GM12801 (cell line): ENCODE measurements at regions not wholly inside any gene's neighbourhood (a gene's known extent, or its start where the extent isn't known, plus 50 kb on each side); places are given as distances from the start of the nearest gene placed in this dataset.
A peak's percentile ranks its signal among the peaks of the same experiment; 100 is the strongest.

ENCODE experiments used
- TF ChIP-seq, protein P1 (sequence below): IDR thresholded peaks from one replicate; pipeline ENCODE4 v1.5.1; 2011; ENCODE audit warnings: control low read depth; ENCODE audit not compliant: insufficient read length; ENCODE audit errors: extremely low read depth

DNA sequence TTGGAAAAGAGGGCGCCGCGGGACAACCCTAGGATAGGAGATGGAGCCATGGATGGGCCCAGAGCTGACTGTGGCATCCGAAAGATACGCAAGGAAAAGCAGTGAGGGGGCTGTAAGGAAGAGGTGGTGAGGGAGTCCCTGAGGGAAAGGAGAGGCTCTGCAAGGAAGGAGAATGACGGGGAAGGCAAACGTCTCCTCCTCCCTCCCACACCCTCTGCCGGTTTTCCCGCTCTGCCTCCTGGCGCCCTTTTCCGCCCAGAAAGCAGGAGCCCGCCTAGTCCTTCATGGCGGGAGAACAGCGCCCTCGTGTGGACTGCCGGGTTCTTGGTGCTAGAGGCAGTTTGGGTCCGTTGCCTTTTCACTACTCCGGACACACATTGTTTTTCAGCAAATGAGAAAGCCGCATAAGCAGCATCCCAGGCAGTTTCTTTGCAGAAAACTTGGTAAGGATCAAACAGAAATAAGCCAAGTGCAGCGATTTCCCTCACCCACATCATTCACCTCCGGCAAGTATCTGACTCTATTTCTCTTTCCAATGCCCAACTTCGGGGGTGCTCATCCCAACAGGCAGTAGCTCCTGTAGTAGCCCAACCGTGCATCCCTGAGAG, 200.4 kb downstream of the INO80D start:
- TF ChIP-seq, protein P1, sequence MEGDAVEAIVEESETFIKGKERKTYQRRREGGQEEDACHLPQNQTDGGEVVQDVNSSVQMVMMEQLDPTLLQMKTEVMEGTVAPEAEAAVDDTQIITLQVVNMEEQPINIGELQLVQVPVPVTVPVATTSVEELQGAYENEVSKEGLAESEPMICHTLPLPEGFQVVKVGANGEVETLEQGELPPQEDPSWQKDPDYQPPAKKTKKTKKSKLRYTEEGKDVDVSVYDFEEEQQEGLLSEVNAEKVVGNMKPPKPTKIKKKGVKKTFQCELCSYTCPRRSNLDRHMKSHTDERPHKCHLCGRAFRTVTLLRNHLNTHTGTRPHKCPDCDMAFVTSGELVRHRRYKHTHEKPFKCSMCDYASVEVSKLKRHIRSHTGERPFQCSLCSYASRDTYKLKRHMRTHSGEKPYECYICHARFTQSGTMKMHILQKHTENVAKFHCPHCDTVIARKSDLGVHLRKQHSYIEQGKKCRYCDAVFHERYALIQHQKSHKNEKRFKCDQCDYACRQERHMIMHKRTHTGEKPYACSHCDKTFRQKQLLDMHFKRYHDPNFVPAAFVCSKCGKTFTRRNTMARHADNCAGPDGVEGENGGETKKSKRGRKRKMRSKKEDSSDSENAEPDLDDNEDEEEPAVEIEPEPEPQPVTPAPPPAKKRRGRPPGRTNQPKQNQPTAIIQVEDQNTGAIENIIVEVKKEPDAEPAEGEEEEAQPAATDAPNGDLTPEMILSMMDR: peak; percentile 32

DNA sequence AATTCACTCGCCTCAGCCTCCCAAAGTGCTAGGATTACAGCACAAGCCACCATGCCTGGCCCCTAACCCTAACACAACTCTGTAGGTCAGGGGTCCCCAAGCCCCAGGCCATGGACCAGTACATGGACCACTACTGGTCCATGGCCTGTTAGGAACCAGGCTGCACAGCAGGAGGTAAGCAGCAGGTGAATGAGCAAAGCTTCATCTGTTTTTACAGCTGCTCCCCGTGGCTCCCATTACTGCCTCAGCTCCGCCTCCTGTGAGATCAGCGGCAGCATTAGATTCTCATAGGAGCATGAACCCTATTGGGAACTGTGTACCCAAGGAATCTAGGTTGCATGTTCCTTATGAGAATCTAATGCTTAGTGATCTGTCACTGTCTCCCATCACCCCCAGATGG, 201.7 kb downstream of the NRP2 start:
- TF ChIP-seq, protein P1: no peak

DNA sequence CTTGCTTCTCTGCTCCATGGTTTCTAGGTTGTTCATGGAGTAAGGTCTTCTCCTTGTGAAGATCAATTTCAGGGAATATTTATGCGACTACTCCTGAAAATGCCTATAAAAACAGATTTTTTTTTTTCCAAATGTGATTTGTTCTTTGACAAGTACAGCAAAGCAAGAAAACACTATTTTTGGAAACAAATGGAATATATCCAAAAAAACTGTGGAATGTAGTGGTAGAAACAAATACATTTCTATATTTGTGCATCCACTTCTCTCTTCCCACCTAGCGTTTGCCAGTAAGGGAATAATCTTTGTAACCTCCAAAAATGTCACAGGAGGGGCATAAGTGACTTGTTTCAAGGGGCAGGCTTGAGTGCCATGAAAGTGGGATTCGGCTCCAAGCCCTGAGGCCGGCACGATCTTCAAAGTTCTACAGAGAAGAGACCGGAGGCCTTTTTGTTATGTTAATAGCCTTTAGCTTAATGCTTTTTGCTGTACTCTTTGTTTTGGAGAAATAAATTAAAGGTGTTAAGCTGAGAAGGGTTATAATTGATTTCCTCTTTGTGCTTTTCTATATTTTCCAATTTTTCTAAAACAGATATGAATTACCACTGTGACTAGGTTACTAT, 200.6 kb downstream of the NRP2 start:
- TF ChIP-seq, protein P1: no peak

DNA sequence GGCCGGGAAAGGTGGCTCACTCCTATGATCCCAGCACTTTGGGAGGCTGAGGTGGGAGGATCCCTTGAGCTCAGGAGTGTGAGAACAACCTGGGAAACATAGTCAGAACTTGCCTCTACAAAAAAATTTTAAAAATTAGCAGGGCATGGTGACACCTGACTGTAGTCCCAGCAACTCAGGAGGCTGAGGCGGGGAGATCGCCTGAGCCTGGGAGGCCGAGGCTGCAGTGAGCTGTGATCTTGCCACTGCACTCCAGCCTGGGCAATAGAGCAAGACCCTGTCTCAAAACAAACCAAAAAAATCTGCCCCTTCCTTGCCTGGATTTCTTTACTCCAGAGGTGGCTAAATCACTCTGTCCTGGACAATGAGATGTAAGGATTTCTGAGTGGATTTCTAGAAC, 197.7 kb downstream of the NRP2 start:
- TF ChIP-seq, protein P1: no peak

DNA sequence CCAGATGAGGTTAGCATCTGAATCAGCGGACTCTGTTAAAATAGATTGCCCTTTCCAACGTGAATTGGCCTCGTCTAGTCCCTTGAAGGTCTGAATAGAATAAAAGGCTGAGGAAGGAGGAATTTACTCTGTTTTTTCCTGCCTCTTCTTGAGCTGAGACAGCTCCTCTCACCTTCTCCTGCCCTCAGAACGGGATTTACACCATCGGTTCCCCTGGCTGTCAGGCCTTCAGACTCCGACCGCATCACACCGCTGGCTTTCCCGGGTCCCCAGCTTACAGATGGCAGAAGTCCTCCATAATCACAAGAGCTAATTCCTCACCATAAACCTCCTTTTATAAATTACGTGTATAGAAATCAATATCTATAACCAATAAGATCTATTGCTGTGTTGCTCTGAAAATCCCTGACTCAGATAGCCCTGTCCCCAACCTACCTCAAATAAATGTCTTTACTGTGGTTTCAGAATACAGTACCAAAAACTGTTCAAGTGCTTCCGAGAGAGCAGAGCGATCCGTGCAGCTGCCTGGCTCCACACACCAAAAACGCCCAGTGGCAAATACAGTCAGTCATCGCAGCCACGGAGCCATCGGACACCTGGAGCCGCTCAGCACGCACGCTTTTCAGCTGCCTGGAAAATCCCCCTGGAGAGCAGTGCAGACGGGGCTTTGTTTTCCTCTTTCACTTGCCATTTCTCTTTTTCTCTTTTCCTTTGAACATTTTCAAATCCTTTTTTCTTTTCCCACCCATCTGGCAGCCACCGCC, 196.9 kb downstream of the NRP2 start:
- TF ChIP-seq, protein P1: no peak

DNA sequence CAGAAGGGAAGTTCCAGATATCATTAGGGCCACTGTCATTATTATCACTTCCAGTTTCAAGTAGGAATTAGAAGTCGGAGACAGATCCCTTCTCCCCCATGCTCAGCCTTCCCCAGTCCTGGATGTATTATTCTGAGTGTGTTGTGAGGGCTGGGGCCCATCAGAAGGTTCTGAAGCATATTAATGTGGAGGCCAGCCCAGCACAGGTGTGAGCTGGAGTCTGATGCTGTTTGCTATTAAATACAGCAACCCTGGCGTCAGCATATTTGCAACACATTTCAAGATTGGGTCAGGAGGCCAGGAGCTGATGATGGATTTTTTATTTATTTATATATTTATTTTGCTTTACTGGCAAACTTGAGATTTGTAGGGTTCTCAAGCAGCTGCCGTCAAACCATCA, 195.2 kb downstream of the NRP2 start:
- TF ChIP-seq, protein P1: no peak

DNA sequence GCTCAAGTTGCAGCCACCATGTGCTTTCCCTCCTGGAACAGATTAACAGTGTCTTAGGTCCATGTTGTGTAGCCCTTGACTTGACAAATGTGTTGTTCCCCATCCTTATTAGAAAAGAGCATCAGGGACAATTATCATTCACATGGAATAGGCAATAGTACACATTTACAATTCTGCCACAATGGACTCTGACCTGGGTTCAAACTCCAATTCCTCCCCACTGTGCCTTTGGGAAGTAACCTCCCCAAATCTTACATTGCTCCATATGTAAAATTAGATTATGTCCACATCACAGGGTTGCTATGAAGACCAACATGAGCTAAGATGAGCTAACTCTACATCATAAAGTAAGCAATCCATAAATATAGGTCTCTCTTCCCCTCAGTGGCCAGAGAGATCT, 193.8 kb downstream of the NRP2 start:
- TF ChIP-seq, protein P1: no peak
